ENCODE measurements at regions not wholly inside any gene's neighbourhood (a gene's known extent, or its start where the extent isn't known, plus 50 kb on each side); places are given as distances from the start of the nearest gene placed in this dataset.
A peak's percentile ranks its signal among the peaks of the same experiment; 100 is the strongest.

DNA sequence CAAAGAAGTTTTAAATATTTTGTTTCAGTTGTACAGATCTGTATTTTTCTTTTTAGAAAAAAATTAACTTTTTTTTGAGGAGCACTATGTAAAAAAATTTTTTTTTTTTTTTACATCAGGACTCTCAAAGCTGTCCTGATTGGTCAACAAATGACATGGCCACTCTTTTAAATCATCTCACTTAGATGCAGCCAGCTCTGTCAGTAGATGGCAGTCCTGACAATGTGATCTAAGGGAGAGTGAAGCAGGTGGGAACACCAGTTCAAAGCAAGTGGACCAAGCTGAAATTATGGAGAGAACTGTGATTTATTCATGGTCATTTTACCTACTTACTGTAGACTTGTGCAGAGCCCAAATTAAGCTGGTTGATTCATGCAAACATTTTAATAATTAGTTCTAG lies 174.7 kb upstream of the GPRIN3 start:
- no peak overlapping the region for H3K4me3 Mint-ChIP-seq (ENCODE audit: unreplicated experiment)
- no peaks in the 10 kb centered on the region for H3K4me1 ChIP-seq
- no peak overlapping the region for H3K27ac Mint-ChIP-seq (ENCODE audit: unreplicated experiment)
- no peaks in the 10 kb centered on the region for H3K9me3 Mint-ChIP-seq (ENCODE audit: unreplicated experiment)
- intact Hi-C loops (cut with micrococcal nuclease; ENCODE audit: unreplicated experiment): loop anchor here (2.0 to 10.0 kb wide), 3 partner anchors 113 to 417 kb away; no protein-coding TSS in a partner anchor
- H3K4me1 Mint-ChIP-seq (ENCODE audit: low read depth, unreplicated experiment): no peaks in the 10 kb centered on the region
- no TSS peak for BruUV-seq (replicated peaks)
- no peaks in the 10 kb centered on the region for H3K9me3 ChIP-seq
- H3K36me3 Mint-ChIP-seq (ENCODE audit: insufficient read depth, unreplicated experiment): no peaks in the 10 kb centered on the region
- no peaks in the 10 kb centered on the region for H3K27me3 ChIP-seq (replicated peaks; ENCODE audit: control insufficient read depth, insufficient read depth, low read length)
- peak; percentile 40 to 43 for DNase-seq
- POLR2A ChIA-PET: interaction anchor here (0.7 kb wide), 1 partner anchor 811 kb away, joined by 9 read pairs; no protein-coding TSS in a partner anchor
- H3K27me3 Mint-ChIP-seq (ENCODE audit: insufficient read depth, unreplicated experiment): peaks cover 3% of the 10 kb centered on the region
- TF ChIP-seq, protein P1, sequence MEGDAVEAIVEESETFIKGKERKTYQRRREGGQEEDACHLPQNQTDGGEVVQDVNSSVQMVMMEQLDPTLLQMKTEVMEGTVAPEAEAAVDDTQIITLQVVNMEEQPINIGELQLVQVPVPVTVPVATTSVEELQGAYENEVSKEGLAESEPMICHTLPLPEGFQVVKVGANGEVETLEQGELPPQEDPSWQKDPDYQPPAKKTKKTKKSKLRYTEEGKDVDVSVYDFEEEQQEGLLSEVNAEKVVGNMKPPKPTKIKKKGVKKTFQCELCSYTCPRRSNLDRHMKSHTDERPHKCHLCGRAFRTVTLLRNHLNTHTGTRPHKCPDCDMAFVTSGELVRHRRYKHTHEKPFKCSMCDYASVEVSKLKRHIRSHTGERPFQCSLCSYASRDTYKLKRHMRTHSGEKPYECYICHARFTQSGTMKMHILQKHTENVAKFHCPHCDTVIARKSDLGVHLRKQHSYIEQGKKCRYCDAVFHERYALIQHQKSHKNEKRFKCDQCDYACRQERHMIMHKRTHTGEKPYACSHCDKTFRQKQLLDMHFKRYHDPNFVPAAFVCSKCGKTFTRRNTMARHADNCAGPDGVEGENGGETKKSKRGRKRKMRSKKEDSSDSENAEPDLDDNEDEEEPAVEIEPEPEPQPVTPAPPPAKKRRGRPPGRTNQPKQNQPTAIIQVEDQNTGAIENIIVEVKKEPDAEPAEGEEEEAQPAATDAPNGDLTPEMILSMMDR (IDR thresholded peaks at IDR 0.05; ENCODE audit: insufficient read depth in 1 of 2, low read depth in 1 of 2, low read length in 1 of 2, severe bottlenecking in 1 of 2, unreplicated experiment in 1 of 2): peak in 1 of 2 experiments; percentile 38
- CTCF ChIA-PET: no interaction called here
- no peak overlapping the region for H3K4me3 ChIP-seq (ENCODE audit: low read depth, low read length)
- no peaks in the 10 kb centered on the region for H3K36me3 ChIP-seq (ENCODE audit: control insufficient read depth, insufficient read depth, low read length)

DNA sequence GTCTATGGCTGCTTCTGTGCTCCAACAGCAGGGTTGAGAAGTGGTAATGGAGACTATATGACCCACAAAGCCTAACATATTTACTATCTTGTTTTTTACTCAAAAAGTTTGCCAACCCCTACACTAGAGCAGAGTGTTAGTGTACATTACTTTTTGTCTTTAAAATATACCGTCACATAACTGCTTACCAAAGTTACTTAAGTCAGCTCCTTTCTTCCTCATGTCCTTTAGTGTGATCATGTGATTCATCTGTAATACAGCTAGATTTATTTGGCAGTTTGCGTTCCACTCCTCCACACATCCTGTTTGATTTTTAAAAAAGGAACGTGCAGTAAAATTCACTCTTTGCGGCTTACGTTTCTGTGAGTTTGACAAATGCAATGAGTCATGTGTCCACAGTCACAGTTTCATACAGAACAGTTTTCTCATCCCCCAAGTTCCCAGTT lies 162.4 kb upstream of the GPRIN3 start:
- Histone ChIP-seq H3K4me1 (no peaks in the 10 kb centered on the region), H3K36me3 (ENCODE audit: control insufficient read depth, insufficient read depth, low read length) (no peaks in the 10 kb centered on the region), H3K9me3 (no peaks in the 10 kb centered on the region), H3K4me3 (ENCODE audit: low read depth, low read length) (no peak overlapping the region), H3K27me3 (replicated peaks; ENCODE audit: control insufficient read depth, insufficient read depth, low read length) (no peaks in the 10 kb centered on the region)
- ChIA-PET CTCF (no interaction called here), POLR2A (no interaction called here)
- DNase-seq: no peak
- Mint-ChIP-seq H3K27me3 (ENCODE audit: insufficient read depth, unreplicated experiment) (peaks cover 8% of the 10 kb centered on the region), H3K4me3 (ENCODE audit: unreplicated experiment) (no peak overlapping the region), H3K9me3 (ENCODE audit: unreplicated experiment) (no peaks in the 10 kb centered on the region), H3K4me1 (ENCODE audit: low read depth, unreplicated experiment) (no peaks in the 10 kb centered on the region), H3K36me3 (ENCODE audit: insufficient read depth, unreplicated experiment) (no peaks in the 10 kb centered on the region), H3K27ac (ENCODE audit: unreplicated experiment) (no peak overlapping the region)
- intact Hi-C loops (cut with micrococcal nuclease; ENCODE audit: unreplicated experiment): no loop called here
- no TSS peak for BruUV-seq (replicated peaks)
- TF ChIP-seq, protein P1 (IDR thresholded peaks at IDR 0.05; ENCODE audit: insufficient read depth in 1 of 2, low read depth in 1 of 2, low read length in 1 of 2, severe bottlenecking in 1 of 2, unreplicated experiment in 1 of 2): no peak

DNA sequence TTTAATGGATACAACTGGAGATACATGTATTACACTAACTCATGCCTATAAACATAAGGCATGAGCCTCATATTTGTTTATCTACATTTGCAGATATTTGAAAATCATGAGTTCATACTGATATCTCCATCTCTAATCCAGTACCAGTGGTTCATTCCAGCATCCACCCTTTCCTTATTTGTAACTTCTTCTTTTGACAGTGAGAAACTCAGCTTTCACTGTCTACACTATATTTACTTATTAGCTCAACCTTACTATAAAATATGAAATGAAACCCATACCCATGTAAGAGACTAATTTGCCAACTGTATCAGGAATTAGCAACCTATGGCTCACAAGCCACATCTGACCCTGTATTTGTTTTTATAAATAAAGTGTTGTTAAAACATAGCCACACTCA lies 161.9 kb upstream of the GPRIN3 start:
- no peak overlapping the region for H3K4me3 ChIP-seq (ENCODE audit: low read depth, low read length)
- ChIA-PET POLR2A (no interaction called here), CTCF (no interaction called here)
- DNase-seq: no peak
- no peaks in the 10 kb centered on the region for H3K9me3 ChIP-seq
- no TSS peak for BruUV-seq (replicated peaks)
- no peaks in the 10 kb centered on the region for H3K36me3 ChIP-seq (ENCODE audit: control insufficient read depth, insufficient read depth, low read length)
- H3K27me3 ChIP-seq (replicated peaks; ENCODE audit: control insufficient read depth, insufficient read depth, low read length): no peaks in the 10 kb centered on the region
- Mint-ChIP-seq H3K4me3 (ENCODE audit: unreplicated experiment) (no peak overlapping the region), H3K4me1 (ENCODE audit: low read depth, unreplicated experiment) (no peaks in the 10 kb centered on the region), H3K27ac (ENCODE audit: unreplicated experiment) (no peak overlapping the region), H3K9me3 (ENCODE audit: unreplicated experiment) (no peaks in the 10 kb centered on the region), H3K27me3 (ENCODE audit: insufficient read depth, unreplicated experiment) (peaks cover 7% of the 10 kb centered on the region), H3K36me3 (ENCODE audit: insufficient read depth, unreplicated experiment) (no peaks in the 10 kb centered on the region)
- intact Hi-C loops (cut with micrococcal nuclease; ENCODE audit: unreplicated experiment): no loop called here
- TF ChIP-seq, protein P1 (IDR thresholded peaks at IDR 0.05; ENCODE audit: insufficient read depth in 1 of 2, low read depth in 1 of 2, low read length in 1 of 2, severe bottlenecking in 1 of 2, unreplicated experiment in 1 of 2): no peak
- no peaks in the 10 kb centered on the region for H3K4me1 ChIP-seq
